ENCODE measurements at regions not wholly inside any gene's neighbourhood (a gene's known extent, or its start where the extent isn't known, plus 50 kb on each side); places are given as distances from the start of the nearest gene placed in this dataset.

GRCh38 chr10:4533621-4534020 lies 292.4 kb upstream of the AKR1E2 start:
- DNase-seq (ENCODE audit: insufficient read length, low spot score) (no peak), FAIRE-seq (no peak)
- TF ChIP-seq SPI1 (IDR thresholded peaks at IDR 0.05; ENCODE audit: low read depth, low read length) = no peak
- no peak for TF ChIP-seq TAF1 (IDR thresholded peaks at IDR 0.05; ENCODE audit: low read depth, low read length)
- TF ChIP-seq POLR2AphosphoS5 (IDR thresholded peaks at IDR 0.05; ENCODE audit: low read depth, low read length) = no peak
- TF ChIP-seq PAX5 (IDR thresholded peaks at IDR 0.05; ENCODE audit: insufficient read depth, low read length, severe bottlenecking) = no peak
- no peak for TF ChIP-seq POU2F2 (IDR thresholded peaks at IDR 0.05; ENCODE audit: low read depth, low read length)
- TF ChIP-seq POLR2A (IDR thresholded peaks at IDR 0.05; ENCODE audit: low read depth, low read length) = no peak

- DNase-seq (ENCODE audit: insufficient read length, low spot score) (no peak), FAIRE-seq (no peak)
- TF ChIP-seq POU2F2 (IDR thresholded peaks at IDR 0.05; ENCODE audit: low read depth, low read length) (no peak), POLR2AphosphoS5 (IDR thresholded peaks at IDR 0.05; ENCODE audit: low read depth, low read length) (no peak), SPI1 (IDR thresholded peaks at IDR 0.05; ENCODE audit: low read depth, low read length) (no peak)
These were observed 293.0 kb upstream of the AKR1E2 start for GRCh38 chr10:4532976-4533375.

- FAIRE-seq = no peak
These were observed 293.5 kb upstream of the AKR1E2 start for GRCh38 chr10:4532467-4532866.

GRCh38 chr10:4532011-4532410 lies 294.0 kb upstream of the AKR1E2 start:
- FAIRE-seq (no peak), DNase-seq (ENCODE audit: insufficient read length, low spot score) (no peak)
- TF ChIP-seq TAF1 (IDR thresholded peaks at IDR 0.05; ENCODE audit: low read depth, low read length) (no peak), POLR2AphosphoS5 (IDR thresholded peaks at IDR 0.05; ENCODE audit: low read depth, low read length) (no peak), PAX5 (IDR thresholded peaks at IDR 0.05; ENCODE audit: insufficient read depth, low read length, severe bottlenecking) (no peak), SPI1 (IDR thresholded peaks at IDR 0.05; ENCODE audit: low read depth, low read length) (no peak), POLR2A (IDR thresholded peaks at IDR 0.05; ENCODE audit: low read depth, low read length) (no peak), POU2F2 (IDR thresholded peaks at IDR 0.05; ENCODE audit: low read depth, low read length) (no peak)

More at GRCh38 chr10:4532467-4532866, 293.5 kb upstream of the AKR1E2 start:
- no peak for TF ChIP-seq SPI1 (IDR thresholded peaks at IDR 0.05; ENCODE audit: low read depth, low read length)
- no peak for TF ChIP-seq TAF1 (IDR thresholded peaks at IDR 0.05; ENCODE audit: low read depth, low read length)
- no peak for TF ChIP-seq POU2F2 (IDR thresholded peaks at IDR 0.05; ENCODE audit: low read depth, low read length)
- no peak for TF ChIP-seq POLR2AphosphoS5 (IDR thresholded peaks at IDR 0.05; ENCODE audit: low read depth, low read length)
- no peak for TF ChIP-seq PAX5 (IDR thresholded peaks at IDR 0.05; ENCODE audit: insufficient read depth, low read length, severe bottlenecking)
- no peak for TF ChIP-seq POLR2A (IDR thresholded peaks at IDR 0.05; ENCODE audit: low read depth, low read length)
- DNase-seq (ENCODE audit: insufficient read length, low spot score) = no peak

GRCh38 chr10:4529266-4529665 lies 296.7 kb upstream of the AKR1E2 start:
- DNase-seq (ENCODE audit: insufficient read length, low spot score) (no peak), FAIRE-seq (no peak)
- TF ChIP-seq POLR2A (IDR thresholded peaks at IDR 0.05; ENCODE audit: low read depth, low read length) = no peak
- TF ChIP-seq POLR2AphosphoS5 (IDR thresholded peaks at IDR 0.05; ENCODE audit: low read depth, low read length) = no peak
- TF ChIP-seq SPI1 (IDR thresholded peaks at IDR 0.05; ENCODE audit: low read depth, low read length) = no peak
- TF ChIP-seq POU2F2 (IDR thresholded peaks at IDR 0.05; ENCODE audit: low read depth, low read length) = no peak
- no peak for TF ChIP-seq TAF1 (IDR thresholded peaks at IDR 0.05; ENCODE audit: low read depth, low read length)
- TF ChIP-seq PAX5 (IDR thresholded peaks at IDR 0.05; ENCODE audit: insufficient read depth, low read length, severe bottlenecking) = no peak

GRCh38 chr10:4527281-4527970 lies 298.6 kb upstream of the AKR1E2 start:
- FAIRE-seq (no peak), DNase-seq (ENCODE audit: insufficient read length, low spot score) (no peak)
- no peak for TF ChIP-seq POLR2A (IDR thresholded peaks at IDR 0.05; ENCODE audit: low read depth, low read length)
- TF ChIP-seq POU2F2 (IDR thresholded peaks at IDR 0.05; ENCODE audit: low read depth, low read length) = no peak
- no peak for TF ChIP-seq POLR2AphosphoS5 (IDR thresholded peaks at IDR 0.05; ENCODE audit: low read depth, low read length)

GRCh38 chr10:4526311-4526731 lies 299.7 kb upstream of the AKR1E2 start:
- FAIRE-seq = no peak

GRCh38 chr10:4525103-4525502 lies 300.9 kb upstream of the AKR1E2 start:
- no peak for FAIRE-seq
- no peak for TF ChIP-seq TAF1 (IDR thresholded peaks at IDR 0.05; ENCODE audit: low read depth, low read length)
- TF ChIP-seq SPI1 (IDR thresholded peaks at IDR 0.05; ENCODE audit: low read depth, low read length) = no peak
- TF ChIP-seq POLR2AphosphoS5 (IDR thresholded peaks at IDR 0.05; ENCODE audit: low read depth, low read length) = no peak
- TF ChIP-seq POU2F2 (IDR thresholded peaks at IDR 0.05; ENCODE audit: low read depth, low read length) = no peak
- TF ChIP-seq PAX5 (IDR thresholded peaks at IDR 0.05; ENCODE audit: insufficient read depth, low read length, severe bottlenecking) = no peak
- no peak for TF ChIP-seq POLR2A (IDR thresholded peaks at IDR 0.05; ENCODE audit: low read depth, low read length)
- no peak for DNase-seq (ENCODE audit: insufficient read length, low spot score)

More at GRCh38 chr10:4526311-4526731, 299.7 kb upstream of the AKR1E2 start:
- no peak for DNase-seq (ENCODE audit: insufficient read length, low spot score)
- TF ChIP-seq POLR2AphosphoS5 (IDR thresholded peaks at IDR 0.05; ENCODE audit: low read depth, low read length) (no peak), POU2F2 (IDR thresholded peaks at IDR 0.05; ENCODE audit: low read depth, low read length) (no peak), SPI1 (IDR thresholded peaks at IDR 0.05; ENCODE audit: low read depth, low read length) (no peak), TAF1 (IDR thresholded peaks at IDR 0.05; ENCODE audit: low read depth, low read length) (no peak), PAX5 (IDR thresholded peaks at IDR 0.05; ENCODE audit: insufficient read depth, low read length, severe bottlenecking) (no peak), POLR2A (IDR thresholded peaks at IDR 0.05; ENCODE audit: low read depth, low read length) (no peak)

GRCh38 chr10:4522296-4523000 lies 303.6 kb upstream of the AKR1E2 start:
- peak; percentile 69 for FAIRE-seq
- TF ChIP-seq TAF1 (IDR thresholded peaks at IDR 0.05; ENCODE audit: low read depth, low read length) (no peak), POLR2A (IDR thresholded peaks at IDR 0.05; ENCODE audit: low read depth, low read length) (no peak), SPI1 (IDR thresholded peaks at IDR 0.05; ENCODE audit: low read depth, low read length) (no peak), PAX5 (IDR thresholded peaks at IDR 0.05; ENCODE audit: insufficient read depth, low read length, severe bottlenecking) (peak; percentile 94), POLR2AphosphoS5 (IDR thresholded peaks at IDR 0.05; ENCODE audit: low read depth, low read length) (no peak), POU2F2 (IDR thresholded peaks at IDR 0.05; ENCODE audit: low read depth, low read length) (no peak)

More at GRCh38 chr10:4522296-4523000, 303.6 kb upstream of the AKR1E2 start:
- no peak for DNase-seq (ENCODE audit: insufficient read length, low spot score)
